CD4-positive, alpha-beta T cell (primary cell): ENCODE measurements at regions not wholly inside any gene's neighbourhood (a gene's known extent, or its start where the extent isn't known, plus 50 kb on each side); places are given as distances from the start of the nearest gene placed in this dataset.

ENCODE experiments used
- ATAC-seq: fragments of 200-7000 bp; cut with Tn5 transposase; one replicate; pipeline ENCODE4 v1.10.0; 2022; ENCODE audit warnings: mild to moderate bottlenecking; ENCODE audit not compliant: poor library complexity
- CTCF ChIA-PET: fragments of 350-600 bp; sonication (Branson Sonifier 250); formaldehyde crosslinking; loops from one replicate; lab custom pipeline; 2021; ENCODE audit warnings: antibody characterized with exemption, inconsistent platforms; lab: Charles Lee
- POLR2A ChIA-PET: fragments of 350-600 bp; sonication (Branson Sonifier 250); formaldehyde crosslinking; loops from one replicate; lab custom pipeline; 2021; ENCODE audit warnings: antibody characterized with exemption, inconsistent platforms; lab: Charles Lee
- DNase-seq, 14 experiments: peaks; one replicate each; pipeline ENCODE4 v3.0.0-alpha.2; 2013 to 2020; ENCODE audit warnings: mixed read lengths in 2 of 14
- H3K27ac ChIP-seq, 2 donors: one replicate each; pipeline versions ENCODE4 v1.5.1 to v1.7.0; 2013; ENCODE audit warnings: low read length in 2 of 2, low read depth in 1 of 2, mild to moderate bottlenecking in 1 of 2
- H3K27me3 ChIP-seq, 2 experiments: 1 replicate in 1 of 2; 2 replicates in 1 of 2; pipeline versions ENCODE4 v1.6.1 to v1.7.0; 2013; ENCODE audit warnings: low read length in 2 of 2, control low read depth in 1 of 2, mild to moderate bottlenecking in 1 of 2, moderate library complexity in 1 of 2; ENCODE audit not compliant: insufficient read depth in 2 of 2, control insufficient read depth in 1 of 2
- H3K36me3 ChIP-seq: one replicate; pipeline ENCODE4 v1.6.1; 2013; ENCODE audit warnings: low read length, control low read depth; ENCODE audit not compliant: insufficient read depth
- H3K4me1 ChIP-seq: one replicate; pipeline ENCODE4 v1.6.1; 2013; ENCODE audit warnings: low read length, control low read depth; ENCODE audit not compliant: insufficient read depth
- H3K4me3 ChIP-seq: one replicate; pipeline ENCODE4 v1.5.1; 2013; ENCODE audit warnings: mild to moderate bottlenecking, low read length, moderate library complexity
- H3K9me3 ChIP-seq, 2 experiments: 1 replicate in 1 of 2; 2 replicates in 1 of 2; pipeline versions ENCODE4 v1.6.1 to v1.7.0; 2013; ENCODE audit warnings: low read length in 2 of 2, mild to moderate bottlenecking in 2 of 2, control low read depth in 1 of 2, moderate library complexity in 1 of 2; ENCODE audit not compliant: control insufficient read depth in 1 of 2, insufficient read depth in 1 of 2
- H3K27ac Mint-ChIP-seq: one replicate; pipeline ENCODE4 v1.8.0; 2020; ENCODE audit warnings: mixed read lengths
- H3K27me3 Mint-ChIP-seq: one replicate; pipeline ENCODE4 v1.8.0; 2021; ENCODE audit warnings: mixed read lengths
- H3K36me3 Mint-ChIP-seq: one replicate; pipeline ENCODE4 v1.8.0; 2021; ENCODE audit warnings: low read depth, mixed read lengths
- H3K4me1 Mint-ChIP-seq: one replicate; pipeline ENCODE4 v1.8.0; 2021; ENCODE audit warnings: low read depth, mixed read lengths
- H3K4me3 Mint-ChIP-seq: one replicate; pipeline ENCODE4 v1.8.0; 2020; ENCODE audit warnings: mild to moderate bottlenecking, mixed read lengths
- H3K9me3 Mint-ChIP-seq: one replicate; pipeline ENCODE4 v1.8.0; 2020; ENCODE audit warnings: mixed read lengths
- CTCF ChIP-seq: fragments of 200-600 bp; IDR thresholded peaks from one replicate; pipeline ENCODE4 v1.8.0; 2022; ENCODE audit warnings: antibody characterized with exemption, mild to moderate bottlenecking
- intact Hi-C, 2 experiments: fragments of 100-400 bp; cut with DNase I in 1 of 2; cut with micrococcal nuclease in 1 of 2; formaldehyde crosslinking; loops; one replicate each; pipeline versions ENCODE4 v1.15.1 to v1.9.0; 2023 to 2025; cut with DNase I, micrococcal nuclease

GRCh38 chr13:56902276-56902675, 238.4 kb upstream of the PRR20A start:
- Mint-ChIP-seq H3K36me3 (no peaks in the 10 kb centered on the region), H3K9me3 (peaks cover 5% of the 10 kb centered on the region), H3K4me1 (no peaks in the 10 kb centered on the region), H3K27ac (no peak overlapping the region), H3K27me3 (no peaks in the 10 kb centered on the region), H3K4me3 (no peak overlapping the region)
- H3K4me1 ChIP-seq = no peaks in the 10 kb centered on the region
- H3K4me3 ChIP-seq = no peak overlapping the region
- intact Hi-C loops = no loop called here
- ATAC-seq (no peak), DNase-seq (no peak)
- TF ChIP-seq CTCF = no peak
- H3K27ac ChIP-seq = no peak overlapping the region
- POLR2A ChIA-PET = no interaction called here
- peaks cover 0 to 14% of the 10 kb centered on the region in 2 experiments for H3K9me3 ChIP-seq
- CTCF ChIA-PET = no interaction called here
- no peaks in the 10 kb centered on the region for H3K36me3 ChIP-seq
- no peaks in the 10 kb centered on the region for H3K27me3 ChIP-seq

GRCh38 chr13:56903710-56904282, 236.9 kb upstream of the PRR20A start:
- no peaks in the 10 kb centered on the region for H3K27me3 ChIP-seq
- Mint-ChIP-seq H3K27ac (no peak overlapping the region), H3K27me3 (no peaks in the 10 kb centered on the region), H3K4me3 (no peak overlapping the region), H3K36me3 (no peaks in the 10 kb centered on the region), H3K9me3 (peaks cover 10% of the 10 kb centered on the region), H3K4me1 (no peaks in the 10 kb centered on the region)
- H3K9me3 ChIP-seq = peaks cover 0 to 14% of the 10 kb centered on the region in 2 experiments
- H3K4me1 ChIP-seq = no peaks in the 10 kb centered on the region
- ChIA-PET POLR2A (no interaction called here), CTCF (no interaction called here)
- ATAC-seq = no peak
- H3K4me3 ChIP-seq = no peak overlapping the region
- intact Hi-C loops = no loop called here
- H3K36me3 ChIP-seq = no peaks in the 10 kb centered on the region
- DNase-seq = no peak
- H3K27ac ChIP-seq = no peak overlapping the region
- TF ChIP-seq CTCF = no peak

- TF ChIP-seq CTCF = no peak
- H3K27ac Mint-ChIP-seq = no peak overlapping the region
- Histone ChIP-seq H3K4me1 (no peaks in the 10 kb centered on the region), H3K27ac (no peak overlapping the region), H3K4me3 (no peak overlapping the region), H3K9me3 (peaks cover 0 to 13% of the 10 kb centered on the region in 2 experiments), H3K27me3 (no peaks in the 10 kb centered on the region), H3K36me3 (no peaks in the 10 kb centered on the region)
- CTCF ChIA-PET = no interaction called here
- H3K9me3 Mint-ChIP-seq = peaks cover 10% of the 10 kb centered on the region
- no peak for DNase-seq
- POLR2A ChIA-PET = no interaction called here
- H3K4me3 Mint-ChIP-seq = no peak overlapping the region
- H3K4me1 Mint-ChIP-seq = no peaks in the 10 kb centered on the region
- H3K27me3 Mint-ChIP-seq = no peaks in the 10 kb centered on the region
- H3K36me3 Mint-ChIP-seq = no peaks in the 10 kb centered on the region
- intact Hi-C loops = no loop called here
- ATAC-seq = no peak
Measured at GRCh38 chr13:56906909-56907308, 233.8 kb upstream of the PRR20A start.
